ENCODE measurements at regions not wholly inside any gene's neighbourhood (a gene's known extent, or its start where the extent isn't known, plus 50 kb on each side); places are given as distances from the start of the nearest gene placed in this dataset.
"Not testable (repeated sequence)": the region's sequence is repeated elsewhere in the genome, so short reads cannot be mapped to it uniquely, and the experiment has no call there.

- TF ChIP-seq CTCF (IDR thresholded peaks at IDR 0.05; ENCODE audit: partially characterized antibody, unreplicated experiment), result no peak
- Mint-ChIP-seq H3K9me3 (ENCODE audit: unreplicated experiment) (no peaks in the 10 kb centered on the region), H3K27me3 (ENCODE audit: unreplicated experiment) (no peaks in the 10 kb centered on the region), H3K27ac (ENCODE audit: unreplicated experiment) (no peak overlapping the region), H3K4me3 (ENCODE audit: unreplicated experiment) (no peak overlapping the region), H3K4me1 (ENCODE audit: low read depth, unreplicated experiment) (no peaks in the 10 kb centered on the region), H3K36me3 (ENCODE audit: unreplicated experiment) (no peaks in the 10 kb centered on the region)
- no peak for DNase-seq
Measured at GRCh38 chr4:53885668-53886067, 178.7 kb downstream of the CHIC2 start.

DNA sequence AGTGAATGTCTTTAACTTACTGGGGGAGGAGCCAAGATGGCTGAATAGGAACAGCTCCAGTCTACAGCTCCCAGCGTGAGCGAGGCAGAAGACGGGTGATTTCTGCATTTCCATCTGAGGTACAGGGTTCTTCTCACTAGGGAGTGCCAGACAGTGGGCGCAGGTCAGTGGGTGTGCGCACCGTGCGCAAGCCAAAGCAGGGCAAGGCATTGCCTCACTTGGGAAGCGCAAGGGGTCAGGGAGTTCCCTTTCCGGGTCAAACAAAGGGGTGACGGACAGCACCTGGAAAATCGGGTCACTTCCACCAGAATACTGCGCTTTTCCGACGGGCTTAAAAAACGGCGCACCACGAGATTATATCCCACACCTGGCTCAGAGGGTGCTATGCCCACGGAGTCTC lies 187.3 kb downstream of the CHIC2 start:
- not testable (repeated sequence) for H3K36me3 Mint-ChIP-seq (ENCODE audit: unreplicated experiment); H3K9me3 Mint-ChIP-seq (ENCODE audit: unreplicated experiment); DNase-seq; H3K4me3 Mint-ChIP-seq (ENCODE audit: unreplicated experiment); H3K4me1 Mint-ChIP-seq (ENCODE audit: low read depth, unreplicated experiment); H3K27me3 Mint-ChIP-seq (ENCODE audit: unreplicated experiment); H3K27ac Mint-ChIP-seq (ENCODE audit: unreplicated experiment)

DNA sequence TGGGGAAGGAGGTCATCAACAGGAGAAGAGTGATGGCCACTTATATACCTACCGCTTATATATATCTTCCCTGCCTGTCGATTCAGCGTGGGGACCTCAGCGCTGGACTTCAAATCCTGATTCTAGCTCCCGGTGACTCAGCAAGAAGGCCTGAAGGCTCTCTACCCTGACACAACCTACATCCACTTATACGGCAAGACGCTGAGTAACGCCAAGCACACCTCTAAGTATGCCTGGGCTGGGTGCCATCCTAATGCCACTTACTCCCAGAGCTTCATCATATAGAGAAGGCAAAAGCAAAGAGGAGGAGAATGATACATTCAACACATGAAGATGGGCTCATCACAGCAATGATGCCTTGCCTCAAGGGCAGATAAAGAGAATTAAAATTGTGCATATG lies 198.3 kb downstream of the CHIC2 start:
- H3K27me3 Mint-ChIP-seq (ENCODE audit: unreplicated experiment), result no peaks in the 10 kb centered on the region
- H3K4me1 Mint-ChIP-seq (ENCODE audit: low read depth, unreplicated experiment), result peaks cover 22% of the 10 kb centered on the region
- TF ChIP-seq CTCF (IDR thresholded peaks at IDR 0.05; ENCODE audit: partially characterized antibody, unreplicated experiment), result no peak
- no peaks in the 10 kb centered on the region for H3K36me3 Mint-ChIP-seq (ENCODE audit: unreplicated experiment)
- no peak overlapping the region for H3K27ac Mint-ChIP-seq (ENCODE audit: unreplicated experiment)
- DNase-seq, result no peak
- no peaks in the 10 kb centered on the region for H3K9me3 Mint-ChIP-seq (ENCODE audit: unreplicated experiment)
- H3K4me3 Mint-ChIP-seq (ENCODE audit: unreplicated experiment), result no peak overlapping the region

DNA sequence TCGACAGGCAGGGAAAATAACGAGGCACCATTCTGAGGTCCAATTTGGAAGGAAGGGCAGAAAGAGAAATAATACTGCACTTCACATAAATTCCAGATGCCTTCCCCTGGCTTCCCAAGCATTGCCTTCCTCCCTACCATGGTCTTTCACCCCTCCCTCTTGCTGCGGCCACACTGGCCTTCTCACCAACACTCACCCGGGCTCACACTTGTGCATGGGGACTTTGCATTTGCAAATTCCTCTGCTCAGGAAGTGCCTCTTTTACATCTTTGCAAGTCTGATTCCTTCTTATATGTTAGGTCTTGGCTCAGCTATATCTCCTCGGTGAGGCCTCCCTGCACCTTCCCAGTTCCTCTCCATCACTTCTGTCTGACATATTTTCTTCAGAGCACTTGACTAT lies 199.4 kb downstream of the CHIC2 start:
- H3K27ac Mint-ChIP-seq (ENCODE audit: unreplicated experiment), result no peak overlapping the region
- no peaks in the 10 kb centered on the region for H3K27me3 Mint-ChIP-seq (ENCODE audit: unreplicated experiment)
- TF ChIP-seq CTCF (IDR thresholded peaks at IDR 0.05; ENCODE audit: partially characterized antibody, unreplicated experiment), result no peak
- H3K4me3 Mint-ChIP-seq (ENCODE audit: unreplicated experiment), result no peak overlapping the region
- no peaks in the 10 kb centered on the region for H3K9me3 Mint-ChIP-seq (ENCODE audit: unreplicated experiment)
- no peak for DNase-seq
- H3K36me3 Mint-ChIP-seq (ENCODE audit: unreplicated experiment), result no peaks in the 10 kb centered on the region
- H3K4me1 Mint-ChIP-seq (ENCODE audit: low read depth, unreplicated experiment), result peaks cover 29% of the 10 kb centered on the region

- no peaks in the 10 kb centered on the region for H3K9me3 Mint-ChIP-seq (ENCODE audit: unreplicated experiment)
- TF ChIP-seq CTCF (IDR thresholded peaks at IDR 0.05; ENCODE audit: partially characterized antibody, unreplicated experiment), result no peak
- no peak overlapping the region for H3K4me3 Mint-ChIP-seq (ENCODE audit: unreplicated experiment)
- no peaks in the 10 kb centered on the region for H3K36me3 Mint-ChIP-seq (ENCODE audit: unreplicated experiment)
- H3K27ac Mint-ChIP-seq (ENCODE audit: unreplicated experiment), result peak overlapping the region; percentile 78
- H3K4me1 Mint-ChIP-seq (ENCODE audit: low read depth, unreplicated experiment), result peaks cover 32% of the 10 kb centered on the region
- no peak for DNase-seq
- H3K27me3 Mint-ChIP-seq (ENCODE audit: unreplicated experiment), result no peaks in the 10 kb centered on the region
Measured at GRCh38 chr4:53863736-53864365, 200.6 kb downstream of the CHIC2 start.
